Heart right ventricle (tissue), 16 donors: ENCODE measurements at regions not wholly inside any gene's neighbourhood (a gene's known extent, or its start where the extent isn't known, plus 50 kb on each side); places are given as distances from the start of the nearest gene placed in this dataset.

Source experiments
- ATAC-seq, 8 donors: fragments of 200-7000 bp; cut with Tn5 transposase; one replicate each; pipeline ENCODE4 v1.9.1; 2020; ENCODE audit warnings: mild to moderate bottlenecking in 8 of 8, moderate library complexity in 8 of 8, moderate number of reproducible peaks in 1 of 8
- DNase-seq, 2 donors: peaks; one replicate each; pipeline ENCODE4 v3.0.0-alpha.2; 2020
- H3K27ac ChIP-seq, 10 donors: fragments of 200-600 bp; sonication (generic) in 2 of 10; one replicate each; pipeline versions ENCODE4 v1.5.0 to v1.8.0; 2020 to 2022; ENCODE audit warnings: mild to moderate bottlenecking in 3 of 10
- H3K27me3 ChIP-seq, 7 donors: fragments of 200-600 bp; one replicate each; pipeline ENCODE4 v1.8.0; 2021 to 2022; ENCODE audit warnings: mild to moderate bottlenecking in 2 of 7
- H3K36me3 ChIP-seq, 9 donors: fragments of 200-600 bp; sonication (generic) in 1 of 9; one replicate each; pipeline versions ENCODE4 v1.5.0 to v1.8.0; 2020 to 2022; ENCODE audit warnings: mild to moderate bottlenecking in 2 of 9
- H3K4me1 ChIP-seq, 9 donors: fragments of 200-600 bp; sonication (generic) in 1 of 9; one replicate each; pipeline versions ENCODE4 v1.5.0 to v1.8.0; 2020 to 2022; ENCODE audit warnings: mild to moderate bottlenecking in 4 of 9
- H3K4me3 ChIP-seq, 10 donors: fragments of 200-600 bp; sonication (generic) in 2 of 10; one replicate each; pipeline versions ENCODE4 v1.5.0 to v1.8.0; 2020 to 2022; ENCODE audit warnings: mild to moderate bottlenecking in 7 of 10, moderate library complexity in 2 of 10
- H3K9me3 ChIP-seq, 11 donors: fragments of 200-600 bp in 10 of 11; sonication (generic) in 2 of 11; one replicate each; pipeline versions ENCODE4 v1.5.0 to v1.8.0; 2013 to 2022; ENCODE audit warnings: mild to moderate bottlenecking in 2 of 11, control low read depth in 1 of 11, moderate library complexity in 1 of 11
- CTCF ChIP-seq, 9 donors: fragments of 200-600 bp; sonication (generic) in 2 of 9; IDR thresholded peaks; one replicate each; pipeline versions ENCODE4 v1.5.0 to v1.8.0; 2021 to 2022; ENCODE audit warnings: antibody characterized with exemption in 9 of 9, mild to moderate bottlenecking in 5 of 9, moderate library complexity in 1 of 9
- WGBS, 2 donors: extraction: QIAGEN DNeasy Blood & Tissue Kit; methylation state at CpG; one replicate each; pipeline ENCODE4 v1.1.7; 2013; ENCODE audit warnings: inconsistent platforms in 1 of 2; 5-methylcytosine and 5-hydroxymethylcytosine counted together
- intact Hi-C, 10 donors: fragments of 100-400 bp; cut with DNase I; formaldehyde crosslinking; loops; one replicate each; pipeline versions ENCODE4 v1.11.1 to v1.14.2; 2022
- donor health status: Arrhythmogenic right ventricular cardiomyopathy.
- donor health status: ischemic (EF 13 %, LVEDD 7.1; RV severe dilation, severe dysfunction).
- donor health status: healthy with polysubstance abuse.
- donor health status: DM: no; HTN: yes; CAD: no.
- donor health status: DM: no; HTN: no; CAD: no.
- donor health status: ischemic (EF 25% LVEDD 6.9; RV normal size, moderate dysfunction).
- donor health status: ischemic (EF 25% LVEDD 5.7; RV mildly dilated, moderate dysfunction).
- donor health status: healthy.
- donor health status: DM: yes; HTN: yes; CAD: no.
- donor health status: Ischemic cardiomyopathy.
- donor health status: ischemic (EF 35%, LVEDD 5.7; RV mildly dilated, moderate dysfunction).
- donor health status: nonischemic (EF 11% LVEDD 7.7; RV severe dilation, severe dysfunction).
- donor health status: DM: yes; HTN: yes; CAD: no.
- donor health status: PGD.
- donor health status: ischemic (EF 29% LVEDD 5.4; RV normal size, mild dysfunction).
- donor health status: nonischemic (EF 23%, LVEDD 6.1; RV moderate dilation, normal function).

GRCh38 chr6:144644776-144645175 is 359.6 kb downstream of the UTRN start:
- Histone ChIP-seq H3K4me1 (peaks cover 0 to 5% (median 0%) of the 10 kb centered on the region in 9 donors), H3K36me3 (no peaks in the 10 kb centered on the region), H3K9me3 (no peaks in the 10 kb centered on the region), H3K27me3 (no peaks in the 10 kb centered on the region), H3K4me3 (no peak overlapping the region), H3K27ac (no peak overlapping the region)
- intact Hi-C loops, result loop anchor here in 1 of 10 donors (2.0 kb wide), 1 partner anchor 30 kb away; no protein-coding TSS in a partner anchor
- ATAC-seq (no peak), DNase-seq (no peak)
- no peak for TF ChIP-seq CTCF (IDR thresholded peaks at IDR 0.05)
- WGBS, 2 donors, result 80 to 81% methylated on average over 1 of the region's 1 CpG

GRCh38 chr6:144646093-144647056 is 361.2 kb downstream of the UTRN start:
- intact Hi-C loops, result no loop called here
- Histone ChIP-seq H3K36me3 (no peaks in the 10 kb centered on the region), H3K4me1 (no peaks in the 10 kb centered on the region), H3K4me3 (no peak overlapping the region), H3K9me3 (no peaks in the 10 kb centered on the region), H3K27me3 (no peaks in the 10 kb centered on the region), H3K27ac (no peak overlapping the region)
- WGBS, 2 donors, result 90 to 95% methylated on average over 4 of the region's 4 CpGs
- ATAC-seq (no peak), DNase-seq (no peak)
- TF ChIP-seq CTCF (IDR thresholded peaks at IDR 0.05), result no peak

- DNase-seq (no peak), ATAC-seq (no peak)
- no peak for TF ChIP-seq CTCF (IDR thresholded peaks at IDR 0.05)
- H3K4me1 ChIP-seq, result no peaks in the 10 kb centered on the region
- intact Hi-C loops, result no loop called here
- H3K27ac ChIP-seq, result no peak overlapping the region
- H3K4me3 ChIP-seq, result no peak overlapping the region
- H3K36me3 ChIP-seq, result no peaks in the 10 kb centered on the region
- no peaks in the 10 kb centered on the region for H3K9me3 ChIP-seq
- WGBS, 2 donors, result 92 to 93% methylated on average over 6 of the region's 6 CpGs
- H3K27me3 ChIP-seq, result no peaks in the 10 kb centered on the region
Observed at GRCh38 chr6:144647406-144647964, 362.4 kb downstream of the UTRN start.

GRCh38 chr6:144647971-144648651 is 363.0 kb downstream of the UTRN start:
- intact Hi-C loops, result no loop called here
- Histone ChIP-seq H3K27me3 (no peaks in the 10 kb centered on the region), H3K36me3 (no peaks in the 10 kb centered on the region), H3K9me3 (no peaks in the 10 kb centered on the region), H3K27ac (no peak overlapping the region), H3K4me3 (no peak overlapping the region), H3K4me1 (no peaks in the 10 kb centered on the region)
- ATAC-seq (no peak), DNase-seq (no peak)
- TF ChIP-seq CTCF (IDR thresholded peaks at IDR 0.05), result no peak
- 58 to 68% methylated on average over 3 of the region's 3 CpGs for WGBS, 2 donors
